ENCODE measurements at regions not wholly inside any gene's neighbourhood (a gene's known extent, or its start where the extent isn't known, plus 50 kb on each side); places are given as distances from the start of the nearest gene placed in this dataset.
"Not testable (repeated sequence)": the region's sequence is repeated elsewhere in the genome, so short reads cannot be mapped to it uniquely, and the experiment has no call there.

- peak overlapping the region in 1 of 2 donors; percentile 3 for H3K27ac ChIP-seq
- TF ChIP-seq, protein P1, sequence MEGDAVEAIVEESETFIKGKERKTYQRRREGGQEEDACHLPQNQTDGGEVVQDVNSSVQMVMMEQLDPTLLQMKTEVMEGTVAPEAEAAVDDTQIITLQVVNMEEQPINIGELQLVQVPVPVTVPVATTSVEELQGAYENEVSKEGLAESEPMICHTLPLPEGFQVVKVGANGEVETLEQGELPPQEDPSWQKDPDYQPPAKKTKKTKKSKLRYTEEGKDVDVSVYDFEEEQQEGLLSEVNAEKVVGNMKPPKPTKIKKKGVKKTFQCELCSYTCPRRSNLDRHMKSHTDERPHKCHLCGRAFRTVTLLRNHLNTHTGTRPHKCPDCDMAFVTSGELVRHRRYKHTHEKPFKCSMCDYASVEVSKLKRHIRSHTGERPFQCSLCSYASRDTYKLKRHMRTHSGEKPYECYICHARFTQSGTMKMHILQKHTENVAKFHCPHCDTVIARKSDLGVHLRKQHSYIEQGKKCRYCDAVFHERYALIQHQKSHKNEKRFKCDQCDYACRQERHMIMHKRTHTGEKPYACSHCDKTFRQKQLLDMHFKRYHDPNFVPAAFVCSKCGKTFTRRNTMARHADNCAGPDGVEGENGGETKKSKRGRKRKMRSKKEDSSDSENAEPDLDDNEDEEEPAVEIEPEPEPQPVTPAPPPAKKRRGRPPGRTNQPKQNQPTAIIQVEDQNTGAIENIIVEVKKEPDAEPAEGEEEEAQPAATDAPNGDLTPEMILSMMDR (IDR thresholded peaks at IDR 0.05): no peak
- TF ChIP-seq POLR2A (IDR thresholded peaks at IDR 0.05): no peak
- no peak for TF ChIP-seq POLR2AphosphoS5 (IDR thresholded peaks at IDR 0.05)
- peaks cover 4% of the 10 kb centered on the region for H3K4me1 ChIP-seq (replicated peaks)
Measured at GRCh38 chr1:182317611-182318161, 73.9 kb downstream of the GLUL start.

DNA sequence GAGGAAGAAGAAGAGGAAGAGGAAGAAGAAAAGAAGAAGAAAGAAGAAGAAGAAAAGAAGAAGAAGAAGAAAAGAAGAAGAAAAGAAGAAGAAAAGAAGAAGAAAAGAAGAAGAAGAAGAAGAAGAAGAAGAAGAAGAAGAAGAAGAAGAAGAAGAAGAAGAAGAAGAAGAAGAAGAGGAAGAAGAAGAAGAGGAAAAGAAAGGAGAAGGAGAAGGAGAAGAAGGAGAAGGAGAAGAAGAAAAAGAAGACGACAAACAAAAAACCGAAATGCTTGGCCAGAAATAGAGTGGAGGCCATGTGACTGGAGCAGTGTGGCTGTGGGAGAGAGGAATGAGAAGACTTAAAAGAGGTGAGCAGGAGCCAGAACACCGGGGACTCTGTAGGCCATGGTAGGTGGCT lies 75.1 kb downstream of the GLUL start:
- DNase-seq (ENCODE audit: low spot score); H3K9me3 ChIP-seq; intact Hi-C loops (cut with DNase I); H3K4me1 ChIP-seq (replicated peaks); H3K27ac ChIP-seq; H3K36me3 ChIP-seq; H3K4me3 ChIP-seq; H3K27me3 ChIP-seq (replicated peaks; ENCODE audit: insufficient read depth): not testable (repeated sequence)
- WGBS: 92% methylated on average over 3 of the region's 3 CpGs

More at GRCh38 chr1:182317611-182318161, 73.9 kb downstream of the GLUL start:
- H3K4me3 ChIP-seq: no peak overlapping the region
- 43% methylated on average over 1 of the region's 1 CpG for WGBS
- intact Hi-C loops (cut with DNase I): no loop called here
- H3K36me3 ChIP-seq: no peaks in the 10 kb centered on the region
- H3K27me3 ChIP-seq (replicated peaks; ENCODE audit: insufficient read depth): no peaks in the 10 kb centered on the region
- H3K9me3 ChIP-seq: no peaks in the 10 kb centered on the region
- DNase-seq (ENCODE audit: low spot score): peak; percentile 8

- Histone ChIP-seq H3K4me3 (no peak overlapping the region), H3K27me3 (replicated peaks; ENCODE audit: insufficient read depth) (no peaks in the 10 kb centered on the region), H3K4me1 (replicated peaks) (peaks cover 4% of the 10 kb centered on the region), H3K36me3 (no peaks in the 10 kb centered on the region), H3K27ac (no peak overlapping the region), H3K9me3 (no peaks in the 10 kb centered on the region)
- TF ChIP-seq, protein P1 (IDR thresholded peaks at IDR 0.05): no peak
- TF ChIP-seq POLR2A (IDR thresholded peaks at IDR 0.05): no peak
- no peak for TF ChIP-seq POLR2AphosphoS5 (IDR thresholded peaks at IDR 0.05)
- WGBS: 57% methylated on average over 5 of the region's 5 CpGs
- intact Hi-C loops (cut with DNase I): no loop called here
- DNase-seq (ENCODE audit: low spot score): peak; percentile 10
Measured at GRCh38 chr1:182315167-182315556, 76.4 kb downstream of the GLUL start.

DNA sequence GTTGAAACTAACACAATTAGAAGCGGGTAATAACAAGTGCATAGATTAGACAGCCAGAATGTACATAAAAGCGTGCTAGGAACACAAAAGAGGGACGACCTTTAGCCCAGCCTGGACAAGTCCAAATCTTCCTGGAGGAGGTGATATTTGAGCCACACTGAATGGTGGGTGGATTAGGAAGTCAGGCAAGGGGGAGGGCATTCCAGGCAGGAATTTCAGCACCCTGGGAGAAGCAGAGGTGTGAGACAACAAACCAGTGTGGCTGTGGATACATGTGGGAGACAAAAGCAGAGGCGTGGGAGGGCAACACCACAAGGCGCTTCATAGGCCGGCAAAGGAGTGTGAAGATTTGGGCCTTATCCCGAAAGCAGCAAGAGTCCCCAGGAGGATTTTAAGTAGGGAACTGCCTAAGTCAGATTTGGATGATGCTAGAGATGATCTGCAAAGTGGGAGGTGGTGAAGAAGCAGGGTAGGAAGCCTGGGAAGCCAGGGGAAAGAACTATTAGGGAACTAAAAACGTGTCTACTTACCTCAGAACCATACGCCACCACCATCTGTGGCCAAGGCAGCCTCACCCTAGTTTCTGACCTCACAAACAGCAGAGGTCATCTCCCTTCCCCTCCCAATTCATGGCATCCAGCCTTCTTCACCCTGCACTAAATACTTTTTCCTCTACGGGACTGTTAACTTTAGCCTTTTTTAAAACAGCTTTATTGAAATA lies 81.8 kb downstream of the GLUL start:
- intact Hi-C loops (cut with DNase I): no loop called here

DNA sequence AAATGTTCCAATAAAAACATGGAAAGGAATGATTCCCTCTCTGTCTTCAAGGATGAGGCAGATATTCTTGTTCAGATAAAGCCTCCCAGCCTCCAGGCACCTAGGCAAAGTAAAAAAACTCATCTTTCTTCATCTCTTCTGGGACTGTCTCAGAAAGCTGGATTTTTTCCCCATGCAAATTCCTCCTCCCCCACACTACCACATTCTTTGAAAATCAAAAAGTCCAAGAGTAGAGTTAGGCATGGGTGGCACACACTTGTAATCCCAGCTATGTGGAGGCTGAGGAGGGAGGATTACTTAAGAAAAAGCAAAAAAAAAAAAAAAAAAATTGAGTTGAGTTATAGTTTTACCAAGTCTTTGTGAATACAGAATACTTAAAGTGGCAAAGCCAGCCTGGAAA lies 82.8 kb downstream of the GLUL start:
- no peaks in the 10 kb centered on the region for H3K36me3 ChIP-seq
- H3K4me1 ChIP-seq (replicated peaks): no peaks in the 10 kb centered on the region
- no peak overlapping the region for H3K27ac ChIP-seq
- H3K9me3 ChIP-seq: no peaks in the 10 kb centered on the region
- intact Hi-C loops (cut with DNase I): no loop called here
- H3K4me3 ChIP-seq: no peak overlapping the region
- no peak for DNase-seq (ENCODE audit: low spot score)
- H3K27me3 ChIP-seq (replicated peaks; ENCODE audit: insufficient read depth): no peaks in the 10 kb centered on the region
- TF ChIP-seq POLR2A (IDR thresholded peaks at IDR 0.05) (no peak), POLR2AphosphoS5 (IDR thresholded peaks at IDR 0.05) (no peak)
- TF ChIP-seq, protein P1 (IDR thresholded peaks at IDR 0.05): no peak

More for the DNA sequence above, 81.8 kb downstream of the GLUL start:
- no peak overlapping the region for H3K27ac ChIP-seq
- no peak for TF ChIP-seq POLR2AphosphoS5 (IDR thresholded peaks at IDR 0.05)
- TF ChIP-seq, protein P1 (IDR thresholded peaks at IDR 0.05): no peak
- TF ChIP-seq POLR2A (IDR thresholded peaks at IDR 0.05): no peak
- H3K4me3 ChIP-seq: no peak overlapping the region
- no peaks in the 10 kb centered on the region for H3K9me3 ChIP-seq
- WGBS: 79% methylated on average over 10 of the region's 10 CpGs
- H3K27me3 ChIP-seq (replicated peaks; ENCODE audit: insufficient read depth): no peaks in the 10 kb centered on the region
- no peaks in the 10 kb centered on the region for H3K36me3 ChIP-seq
- no peaks in the 10 kb centered on the region for H3K4me1 ChIP-seq (replicated peaks)
- no peak for DNase-seq (ENCODE audit: low spot score)

GRCh38 chr1:182307486-182307885 lies 84.1 kb downstream of the GLUL start:
- DNase-seq (ENCODE audit: low spot score); H3K4me3 ChIP-seq; H3K27me3 ChIP-seq (replicated peaks; ENCODE audit: insufficient read depth); intact Hi-C loops (cut with DNase I); H3K36me3 ChIP-seq; H3K4me1 ChIP-seq (replicated peaks); H3K27ac ChIP-seq; H3K9me3 ChIP-seq: not testable (repeated sequence)
- WGBS: 97% methylated on average over 8 of the region's 8 CpGs
